ENCODE measurements at regions not wholly inside any gene's neighbourhood (a gene's known extent, or its start where the extent isn't known, plus 50 kb on each side); places are given as distances from the start of the nearest gene placed in this dataset.

DNA sequence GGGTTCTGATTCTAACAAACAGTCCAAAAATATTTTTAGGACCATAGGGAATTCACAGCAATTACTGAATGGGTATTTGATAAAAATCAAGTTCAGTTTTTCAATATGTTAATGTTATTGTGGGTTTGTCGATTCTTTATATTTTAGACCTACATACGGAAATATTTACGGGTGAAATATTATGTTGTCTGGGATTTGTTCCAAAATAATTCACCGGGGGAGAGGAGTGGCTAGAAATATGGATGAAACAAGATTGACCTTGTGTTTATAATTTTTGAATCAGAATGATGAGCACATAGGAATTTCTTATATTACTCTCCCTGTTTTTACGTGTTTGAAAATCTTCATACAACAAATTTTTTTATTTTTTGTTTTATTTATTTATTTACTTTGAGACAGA, 56.7 kb upstream of the USP1 start:
- TF ChIP-seq, protein P1, sequence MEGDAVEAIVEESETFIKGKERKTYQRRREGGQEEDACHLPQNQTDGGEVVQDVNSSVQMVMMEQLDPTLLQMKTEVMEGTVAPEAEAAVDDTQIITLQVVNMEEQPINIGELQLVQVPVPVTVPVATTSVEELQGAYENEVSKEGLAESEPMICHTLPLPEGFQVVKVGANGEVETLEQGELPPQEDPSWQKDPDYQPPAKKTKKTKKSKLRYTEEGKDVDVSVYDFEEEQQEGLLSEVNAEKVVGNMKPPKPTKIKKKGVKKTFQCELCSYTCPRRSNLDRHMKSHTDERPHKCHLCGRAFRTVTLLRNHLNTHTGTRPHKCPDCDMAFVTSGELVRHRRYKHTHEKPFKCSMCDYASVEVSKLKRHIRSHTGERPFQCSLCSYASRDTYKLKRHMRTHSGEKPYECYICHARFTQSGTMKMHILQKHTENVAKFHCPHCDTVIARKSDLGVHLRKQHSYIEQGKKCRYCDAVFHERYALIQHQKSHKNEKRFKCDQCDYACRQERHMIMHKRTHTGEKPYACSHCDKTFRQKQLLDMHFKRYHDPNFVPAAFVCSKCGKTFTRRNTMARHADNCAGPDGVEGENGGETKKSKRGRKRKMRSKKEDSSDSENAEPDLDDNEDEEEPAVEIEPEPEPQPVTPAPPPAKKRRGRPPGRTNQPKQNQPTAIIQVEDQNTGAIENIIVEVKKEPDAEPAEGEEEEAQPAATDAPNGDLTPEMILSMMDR (IDR thresholded peaks at IDR 0.05) = no peak
- TF ChIP-seq POLR2AphosphoS5 (IDR thresholded peaks at IDR 0.05) (no peak), POLR2A (IDR thresholded peaks at IDR 0.05) (no peak)

Measured in sigmoid colon (tissue), 4 donors.